ENCODE measurements at regions not wholly inside any gene's neighbourhood (a gene's known extent, or its start where the extent isn't known, plus 50 kb on each side); places are given as distances from the start of the nearest gene placed in this dataset.
"Not testable (repeated sequence)": the region's sequence is repeated elsewhere in the genome, so short reads cannot be mapped to it uniquely, and the experiment has no call there.

DNA sequence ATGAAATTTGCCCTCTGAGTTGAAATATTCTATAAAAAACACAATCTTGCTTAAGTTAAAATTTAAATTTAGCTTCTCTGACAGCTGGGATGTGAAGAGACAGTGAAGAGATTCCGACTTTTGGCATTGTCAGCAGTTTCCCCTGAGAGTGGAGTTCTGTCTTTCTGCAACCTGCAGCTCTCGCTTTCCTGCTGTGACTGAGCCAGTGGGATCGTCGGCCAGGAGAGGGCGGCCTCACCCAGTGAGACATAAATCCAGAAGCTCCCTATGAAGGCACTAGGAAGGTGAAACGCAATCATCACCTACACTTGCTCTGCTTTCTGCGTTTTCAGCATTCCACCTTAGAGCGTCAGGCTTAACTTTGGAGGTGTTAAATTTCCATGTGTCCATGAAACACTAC is 75.4 kb upstream of the HNMT start:
- peak; percentile 42 for DNase-seq

DNA sequence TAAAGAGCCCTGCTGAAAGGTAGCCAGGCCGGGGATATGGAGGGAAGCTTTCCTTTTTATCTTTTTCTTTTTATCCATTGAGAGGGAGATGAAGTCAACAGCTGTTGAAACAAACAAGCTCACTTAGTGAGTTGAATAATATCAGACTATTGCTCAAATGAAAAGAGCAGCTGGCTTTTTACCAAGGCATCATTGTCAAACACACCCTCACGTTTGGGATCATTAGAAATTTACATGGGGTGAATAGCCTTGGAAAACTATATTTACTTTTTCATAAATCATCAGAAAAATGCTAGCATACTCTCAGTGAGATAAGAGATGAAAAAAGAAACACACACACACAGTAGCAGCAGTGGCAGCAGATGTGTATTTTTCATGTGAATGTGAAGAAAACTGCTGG is 71.5 kb upstream of the HNMT start:
- no peak for DNase-seq

DNA sequence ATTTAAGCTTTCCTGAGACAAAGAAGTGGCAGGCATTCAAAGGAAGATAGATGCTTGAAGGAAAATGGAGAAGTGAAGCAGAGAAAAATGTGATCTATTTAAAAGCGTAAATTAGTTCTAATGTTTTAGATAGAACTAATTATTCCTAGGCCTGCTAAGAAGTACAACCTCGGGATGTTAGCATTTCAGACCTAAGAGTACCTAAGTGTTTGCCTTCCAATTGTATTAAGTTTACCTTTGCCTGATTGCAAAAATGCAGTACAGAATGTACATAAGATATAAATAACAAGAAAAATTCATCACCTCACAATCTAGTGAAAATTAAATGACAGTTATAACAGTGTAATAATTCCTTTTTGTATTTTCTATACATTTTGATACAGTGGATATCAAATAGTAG is 71.1 kb upstream of the HNMT start:
- DNase-seq: no peak

DNA sequence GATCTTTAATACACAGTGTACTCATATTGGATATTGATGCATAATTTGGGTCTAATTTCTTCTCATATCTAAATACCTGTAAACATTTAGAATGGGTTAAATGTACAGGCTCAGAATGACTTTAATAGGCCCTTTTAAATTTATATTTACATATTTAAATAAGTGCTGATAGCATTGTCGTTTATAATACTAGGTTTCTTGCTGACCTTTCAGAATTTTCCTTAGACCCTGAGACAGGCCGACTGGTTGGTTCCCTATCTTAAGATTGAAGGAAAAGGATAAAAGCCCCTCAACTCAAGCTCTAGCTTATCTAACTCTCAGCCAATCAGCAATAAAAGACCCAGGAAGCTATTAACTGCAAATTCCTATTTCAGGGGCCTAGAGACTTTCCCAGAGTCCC is 67.8 kb upstream of the HNMT start:
- DNase-seq: no peak

DNA sequence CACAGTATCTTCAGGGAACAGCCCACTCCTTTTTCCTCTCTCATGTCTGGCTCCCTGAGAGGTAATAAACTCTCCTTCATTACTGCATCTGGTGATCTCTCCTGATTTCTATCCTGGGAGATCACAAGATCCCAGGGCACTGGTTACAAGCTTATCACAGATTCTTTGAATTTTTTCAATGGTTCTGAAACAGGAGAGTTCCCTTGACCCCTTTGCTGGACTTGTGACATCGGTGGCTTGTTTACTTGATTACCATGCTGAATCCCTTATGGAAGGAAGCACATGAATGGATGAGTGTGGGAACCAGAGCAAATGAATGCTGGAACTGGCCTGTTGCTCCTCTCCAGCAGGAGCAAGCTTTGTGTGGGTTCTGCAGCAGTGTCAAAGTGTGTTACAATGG is 67.2 kb upstream of the HNMT start:
- no peak for DNase-seq

DNA sequence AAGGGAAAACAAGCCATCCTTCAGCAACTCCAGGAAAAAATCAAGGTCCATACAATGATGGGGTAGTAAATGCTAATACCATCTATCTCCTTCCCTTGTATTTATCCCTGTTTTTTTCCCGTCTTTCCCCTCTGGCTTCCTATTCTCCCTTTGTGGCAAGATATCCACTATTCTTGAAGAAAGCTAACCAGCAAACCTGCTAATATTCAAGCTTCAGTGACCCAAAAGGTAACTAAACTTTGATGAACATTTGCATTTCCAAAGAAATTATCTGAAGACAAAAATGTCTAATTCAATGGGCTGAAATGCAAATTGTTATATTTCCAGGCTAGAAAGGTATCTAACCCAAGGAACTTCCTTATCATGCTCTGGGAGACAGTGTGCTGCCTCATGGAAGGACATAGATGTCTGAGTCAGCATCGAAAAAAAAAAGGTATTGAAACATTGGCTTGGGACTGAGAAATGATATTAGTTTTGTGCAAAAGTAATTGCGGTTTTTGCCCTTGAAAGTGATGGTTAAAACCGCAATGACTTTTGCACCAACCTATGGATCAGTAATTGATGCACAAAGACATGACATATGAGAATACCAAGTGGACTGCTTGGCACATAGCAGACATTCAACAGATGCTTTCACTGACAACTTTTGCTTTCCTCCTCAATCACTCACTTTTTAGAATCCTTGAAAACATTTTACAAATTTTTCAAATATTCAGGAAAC is 63.7 kb upstream of the HNMT start:
- no peak for DNase-seq

DNA sequence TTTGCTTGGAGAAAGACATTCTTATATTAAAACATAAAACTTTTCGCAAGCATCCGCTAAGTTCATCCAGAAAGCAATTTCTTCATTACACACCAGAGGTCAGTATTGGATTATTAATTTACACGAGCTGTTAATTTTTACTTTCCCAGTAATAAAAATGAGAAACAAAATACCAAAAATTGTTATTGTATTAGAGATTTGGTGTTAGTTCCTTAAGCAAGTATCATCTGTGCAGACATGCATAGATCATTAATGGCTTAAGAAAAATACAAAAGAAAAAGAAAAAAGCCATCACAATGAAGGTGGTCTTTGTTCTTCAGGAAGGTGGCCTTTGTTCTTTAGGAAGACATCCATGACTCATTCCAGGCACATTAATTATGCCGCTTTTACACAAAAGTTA is 53.6 kb upstream of the HNMT start:
- DNase-seq: no peak

DNA sequence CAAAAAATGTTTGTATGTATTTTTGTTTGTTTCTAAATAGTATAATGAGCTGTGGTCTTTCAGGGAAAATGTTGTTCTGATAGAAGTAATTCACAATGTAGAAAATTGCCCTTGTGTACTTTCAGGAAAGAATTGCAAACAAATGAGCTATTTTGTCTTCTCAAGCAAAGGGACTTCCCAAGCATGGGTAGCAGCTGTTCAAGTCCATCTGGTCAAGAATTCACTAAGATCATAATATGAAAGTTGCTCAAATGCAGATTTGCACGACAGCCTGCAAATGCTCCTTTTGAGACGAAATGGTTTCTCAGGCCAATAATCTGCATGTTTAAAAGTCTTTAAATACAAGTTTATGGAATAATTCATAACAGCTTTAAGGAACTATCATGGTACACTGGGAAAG is 51.9 kb upstream of the HNMT start:
- DNase-seq: no peak

DNA sequence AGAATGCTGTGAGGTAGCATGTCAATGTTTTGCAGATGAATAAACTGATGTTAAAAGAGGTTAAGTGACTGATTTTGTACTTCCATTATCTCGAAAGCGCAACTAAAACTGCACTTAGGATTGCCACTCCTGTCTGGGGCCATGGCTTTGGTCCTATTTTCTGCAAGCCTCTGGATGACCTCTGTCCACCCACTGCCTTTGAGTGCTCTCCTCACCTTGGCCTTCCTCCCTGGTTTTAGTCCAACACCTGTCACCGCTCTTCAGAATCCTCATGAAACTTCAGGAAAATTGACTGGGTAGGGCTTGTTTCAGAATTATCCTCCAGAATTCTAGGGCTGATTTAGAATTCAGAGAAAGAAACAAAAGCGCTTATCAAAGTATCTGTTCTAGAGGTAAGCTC is 51.1 kb upstream of the HNMT start:
- DNase-seq: no peak

DNA sequence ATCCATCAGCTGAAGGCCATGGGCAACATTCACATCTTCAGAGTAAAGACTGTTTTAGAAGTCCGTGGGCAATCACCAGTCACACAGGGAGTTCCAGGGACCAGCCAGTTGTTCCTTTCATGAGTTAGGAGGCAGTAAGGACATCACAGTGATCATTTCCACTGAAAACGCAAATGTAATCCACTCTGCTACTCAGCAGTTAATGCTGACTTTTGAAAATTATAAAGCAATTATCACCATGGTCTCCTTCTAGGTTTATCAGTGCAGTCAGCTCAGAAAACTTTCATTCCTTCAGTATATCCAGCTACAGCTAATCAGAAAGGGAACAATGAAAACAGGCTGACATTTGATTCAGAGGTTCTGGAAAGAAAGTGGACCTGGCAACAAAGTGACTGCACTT is 50.6 kb upstream of the HNMT start:
- DNase-seq: not testable (repeated sequence)
